WI38 (cell line): ENCODE measurements at regions not wholly inside any gene's neighbourhood (a gene's known extent, or its start where the extent isn't known, plus 50 kb on each side); places are given as distances from the start of the nearest gene placed in this dataset.

Source experiments
- H3K4me3 ChIP-seq: 2 replicates; pipeline ENCODE4 v1.5.1; 2011; ENCODE audit warnings: low read depth, mild to moderate bottlenecking, control low read depth, low read length
- TF ChIP-seq, protein P1 (sequence below): IDR thresholded peaks from 2 replicates; pipeline ENCODE4 v1.5.1; 2012; ENCODE audit warnings: low read depth, mild to moderate bottlenecking, control low read depth, low read length

DNA sequence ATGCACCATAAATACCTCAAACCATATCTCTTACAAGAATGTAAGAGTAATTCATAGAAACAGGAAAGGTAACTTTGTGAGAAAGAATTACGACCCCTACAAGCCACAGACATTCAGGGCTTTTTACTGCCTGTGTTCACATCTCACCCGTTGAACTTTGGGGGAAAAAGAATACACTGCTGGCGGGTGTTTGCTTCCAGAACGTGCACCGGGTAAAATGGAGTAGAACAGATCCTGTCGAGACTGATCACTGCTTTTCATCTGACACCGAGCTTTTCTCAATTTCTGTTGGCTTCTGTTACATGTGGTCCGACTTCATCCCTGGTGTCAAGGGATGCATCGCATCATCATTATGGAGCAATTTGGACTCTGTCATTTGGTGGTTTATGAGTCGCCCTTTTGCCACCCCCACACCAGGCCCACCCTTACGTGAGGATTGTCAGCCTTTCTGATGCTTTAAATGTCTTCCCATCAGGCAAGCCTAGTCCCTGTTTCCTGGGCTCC, 219.2 kb upstream of the ZFP64 start:
- TF ChIP-seq, protein P1, sequence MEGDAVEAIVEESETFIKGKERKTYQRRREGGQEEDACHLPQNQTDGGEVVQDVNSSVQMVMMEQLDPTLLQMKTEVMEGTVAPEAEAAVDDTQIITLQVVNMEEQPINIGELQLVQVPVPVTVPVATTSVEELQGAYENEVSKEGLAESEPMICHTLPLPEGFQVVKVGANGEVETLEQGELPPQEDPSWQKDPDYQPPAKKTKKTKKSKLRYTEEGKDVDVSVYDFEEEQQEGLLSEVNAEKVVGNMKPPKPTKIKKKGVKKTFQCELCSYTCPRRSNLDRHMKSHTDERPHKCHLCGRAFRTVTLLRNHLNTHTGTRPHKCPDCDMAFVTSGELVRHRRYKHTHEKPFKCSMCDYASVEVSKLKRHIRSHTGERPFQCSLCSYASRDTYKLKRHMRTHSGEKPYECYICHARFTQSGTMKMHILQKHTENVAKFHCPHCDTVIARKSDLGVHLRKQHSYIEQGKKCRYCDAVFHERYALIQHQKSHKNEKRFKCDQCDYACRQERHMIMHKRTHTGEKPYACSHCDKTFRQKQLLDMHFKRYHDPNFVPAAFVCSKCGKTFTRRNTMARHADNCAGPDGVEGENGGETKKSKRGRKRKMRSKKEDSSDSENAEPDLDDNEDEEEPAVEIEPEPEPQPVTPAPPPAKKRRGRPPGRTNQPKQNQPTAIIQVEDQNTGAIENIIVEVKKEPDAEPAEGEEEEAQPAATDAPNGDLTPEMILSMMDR = no peak

DNA sequence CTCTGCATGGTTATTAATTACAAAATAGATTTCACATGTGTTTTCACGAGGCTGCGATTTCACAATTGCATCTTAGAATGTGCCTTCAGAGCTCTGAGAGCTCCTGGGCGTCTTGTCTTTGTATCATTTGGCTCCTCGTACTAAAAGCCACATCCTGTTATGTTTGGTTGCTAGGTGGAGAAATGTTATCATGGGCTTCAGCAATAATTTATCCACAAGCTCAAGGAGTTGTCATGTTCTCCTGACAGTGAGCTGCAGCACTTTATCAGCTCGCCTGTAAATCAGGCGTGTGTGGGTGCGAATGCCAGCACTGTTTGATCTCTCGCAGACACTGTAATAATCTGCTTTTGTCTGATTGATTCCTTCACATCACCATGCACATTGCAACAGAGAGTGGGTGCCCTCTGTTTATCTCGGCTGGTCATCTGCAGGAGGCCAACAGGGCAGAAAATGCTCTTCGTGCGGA, 218.6 kb upstream of the ZFP64 start:
- TF ChIP-seq, protein P1 = no peak
- no peak overlapping the region for H3K4me3 ChIP-seq

More for the DNA sequence above, 219.2 kb upstream of the ZFP64 start:
- H3K4me3 ChIP-seq = no peak overlapping the region

DNA sequence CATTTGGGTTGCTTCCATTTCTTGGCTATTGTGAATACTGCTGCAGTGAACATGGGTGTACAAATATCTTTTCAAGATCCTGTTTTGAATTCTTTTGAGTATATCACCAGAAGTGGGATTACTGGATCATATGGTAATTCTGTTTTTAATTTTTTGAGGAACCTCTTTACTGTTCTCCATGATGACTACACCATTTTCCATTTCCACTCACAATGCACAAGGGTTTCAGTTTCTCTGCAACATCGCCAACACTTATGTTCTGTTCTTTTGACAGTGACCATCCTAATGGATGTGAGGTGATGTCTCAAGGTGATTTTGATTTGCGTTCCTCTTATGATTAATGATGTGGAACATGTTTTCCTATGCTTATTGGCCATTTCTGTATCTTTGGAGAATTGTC, 214.4 kb upstream of the ZFP64 start:
- TF ChIP-seq, protein P1 = no peak
- no peak overlapping the region for H3K4me3 ChIP-seq

- H3K4me3 ChIP-seq = no peak overlapping the region
- TF ChIP-seq, protein P1 = no peak
These were observed 213.8 kb upstream of the ZFP64 start for GRCh38 chr20:52405417-52405816.

DNA sequence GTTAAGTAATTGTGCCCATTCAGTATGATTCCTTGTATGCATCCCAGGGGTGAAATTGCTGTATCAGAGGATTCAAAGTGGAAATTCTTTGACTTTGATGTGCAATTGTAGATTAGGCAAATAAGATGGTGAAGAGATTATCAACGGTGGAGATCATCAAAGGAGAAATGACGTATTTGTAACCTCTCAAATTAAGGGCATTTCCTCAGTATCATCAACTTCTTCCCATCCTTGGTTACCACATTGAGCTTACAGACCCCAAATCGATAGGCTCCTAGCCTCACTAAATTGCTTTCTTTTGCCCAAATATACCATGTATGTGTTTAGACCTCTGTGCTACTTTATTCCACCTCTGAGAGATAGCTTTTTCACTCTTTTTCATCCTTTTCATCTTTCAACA, 213.1 kb upstream of the ZFP64 start:
- TF ChIP-seq, protein P1 = no peak
- H3K4me3 ChIP-seq = no peak overlapping the region

DNA sequence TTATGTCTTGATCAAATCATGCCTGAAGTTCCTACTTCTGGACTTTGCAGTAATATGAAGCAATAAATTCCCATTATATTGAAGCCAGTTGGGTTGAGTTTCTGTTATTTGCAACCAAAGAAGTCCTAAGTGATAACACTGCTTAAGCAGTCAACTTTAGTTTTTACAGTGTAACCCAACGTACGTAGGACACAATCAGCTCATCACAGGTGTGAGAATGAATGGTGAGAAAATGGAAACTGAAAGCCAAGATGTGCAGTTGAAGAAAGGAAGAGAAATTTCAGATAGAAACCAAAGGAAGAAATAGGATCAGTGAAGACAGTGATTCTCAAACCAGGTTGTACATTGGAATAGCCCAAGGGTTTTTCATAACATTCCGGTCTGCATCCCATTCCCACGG, 211.4 kb upstream of the ZFP64 start:
- TF ChIP-seq, protein P1 = no peak
- no peak overlapping the region for H3K4me3 ChIP-seq

- TF ChIP-seq, protein P1 = no peak
These were observed 210.9 kb upstream of the ZFP64 start for GRCh38 chr20:52402514-52402913.

More at GRCh38 chr20:52402514-52402913, 210.9 kb upstream of the ZFP64 start:
- no peak overlapping the region for H3K4me3 ChIP-seq
